ENCODE measurements at regions not wholly inside any gene's neighbourhood (a gene's known extent, or its start where the extent isn't known, plus 50 kb on each side); places are given as distances from the start of the nearest gene placed in this dataset.

GRCh38 chr16:19980632-19981265 is 92.9 kb downstream of the GPR139 start:
- DNase-seq (ENCODE audit: low read depth): no peak
- peak; percentile 64 for TF ChIP-seq CTCF (IDR thresholded peaks at IDR 0.05; ENCODE audit: low read depth, low read length, missing control alignments)
- H3K4me3 ChIP-seq (ENCODE audit: low read depth, low read length): no peak overlapping the region

GRCh38 chr16:19979638-19980037 is 94.1 kb downstream of the GPR139 start:
- no peak for DNase-seq (ENCODE audit: low read depth)
- TF ChIP-seq CTCF (IDR thresholded peaks at IDR 0.05; ENCODE audit: low read depth, low read length, missing control alignments): no peak
- H3K4me3 ChIP-seq (ENCODE audit: low read depth, low read length): no peak overlapping the region

GRCh38 chr16:19974607-19975006 is 90.0 kb upstream of the GPRC5B start:
- no peak for DNase-seq (ENCODE audit: low read depth)
- no peak overlapping the region for H3K4me3 ChIP-seq (ENCODE audit: low read depth, low read length)

GRCh38 chr16:19972111-19972510 is 87.5 kb upstream of the GPRC5B start:
- no peak overlapping the region for H3K4me3 ChIP-seq (ENCODE audit: low read depth, low read length)
- no peak for DNase-seq (ENCODE audit: low read depth)
- TF ChIP-seq CTCF (IDR thresholded peaks at IDR 0.05; ENCODE audit: low read depth, low read length, missing control alignments): no peak

More at GRCh38 chr16:19974607-19975006, 90.0 kb upstream of the GPRC5B start:
- no peak for TF ChIP-seq CTCF (IDR thresholded peaks at IDR 0.05; ENCODE audit: low read depth, low read length, missing control alignments)

- H3K4me3 ChIP-seq (ENCODE audit: low read depth, low read length): no peak overlapping the region
- no peak for DNase-seq (ENCODE audit: low read depth)
- TF ChIP-seq CTCF (IDR thresholded peaks at IDR 0.05; ENCODE audit: low read depth, low read length, missing control alignments): no peak
Measured at GRCh38 chr16:19968891-19969683, 84.4 kb upstream of the GPRC5B start.

- no peak for TF ChIP-seq CTCF (IDR thresholded peaks at IDR 0.05; ENCODE audit: low read depth, low read length, missing control alignments)
- DNase-seq (ENCODE audit: low read depth): no peak
Measured at GRCh38 chr16:19967963-19968362, 83.3 kb upstream of the GPRC5B start.

More at GRCh38 chr16:19967963-19968362, 83.3 kb upstream of the GPRC5B start:
- no peak overlapping the region for H3K4me3 ChIP-seq (ENCODE audit: low read depth, low read length)

Data from GM12864 (cell line).